GM23338 (cell line): ENCODE measurements at regions not wholly inside any gene's neighbourhood (a gene's known extent, or its start where the extent isn't known, plus 50 kb on each side); places are given as distances from the start of the nearest gene placed in this dataset.

Experiments used
- ATAC-seq: fragments of 200-7000 bp; cut with Tn5 transposase; 3 replicates; pipeline ENCODE4 v1.9.1; 2020
- DNase-seq: peaks from one replicate; pipeline ENCODE4 v3.0.0-alpha.2; 2015; ENCODE audit warnings: low spot score
- H2AFZ ChIP-seq: fragments of 200-600 bp; sonication (generic); 2 replicates; pipeline ENCODE4 v1.8.0; 2016; ENCODE audit warnings: antibody characterized with exemption, mild to moderate bottlenecking, moderate library complexity
- H3F3A ChIP-seq: fragments of 200-600 bp; sonication (generic); replicated peaks from 2 replicates; pipeline ENCODE4 v1.8.0; 2017; ENCODE audit warnings: antibody characterized with exemption, mixed run types, low read depth
- H3K27ac ChIP-seq: fragments of 200-600 bp; sonication (generic); 2 replicates; pipeline ENCODE4 v1.6.1; 2016; ENCODE audit warnings: low read depth
- H3K27me3 ChIP-seq: fragments of 200-600 bp; sonication (generic); 2 replicates; pipeline ENCODE4 v1.8.0; 2016; ENCODE audit warnings: mild to moderate bottlenecking, mixed run types, moderate library complexity; ENCODE audit not compliant: insufficient read depth
- H3K36me3 ChIP-seq: fragments of 200-600 bp; sonication (generic); 2 replicates; pipeline ENCODE4 v1.8.0; 2016; ENCODE audit warnings: mild to moderate bottlenecking; ENCODE audit not compliant: insufficient read depth
- H3K4me1 ChIP-seq: fragments of 200-600 bp; sonication (generic); 2 replicates; pipeline ENCODE4 v1.8.0; 2016; ENCODE audit warnings: mild to moderate bottlenecking, moderate library complexity; ENCODE audit not compliant: insufficient read depth
- H3K4me2 ChIP-seq: fragments of 200-600 bp; sonication (generic); 2 replicates; pipeline ENCODE4 v1.7.1; 2017; ENCODE audit warnings: mixed run types
- H3K4me3 ChIP-seq: fragments of 200-600 bp; sonication (generic); 2 replicates; pipeline ENCODE4 v1.6.1; 2016; ENCODE audit warnings: mixed run types
- H3K79me2 ChIP-seq: fragments of 200-600 bp; sonication (generic); replicated peaks from 2 replicates; pipeline ENCODE4 v1.8.0; 2017; ENCODE audit warnings: mild to moderate bottlenecking; ENCODE audit not compliant: insufficient read depth
- H3K9me2 ChIP-seq: fragments of 200-600 bp; sonication (generic); 2 replicates; pipeline ENCODE4 v1.8.0; 2017; ENCODE audit not compliant: insufficient read depth
- H4K20me1 ChIP-seq: fragments of 200-600 bp; sonication (generic); replicated peaks from 2 replicates; pipeline ENCODE4 v1.8.0; 2017; ENCODE audit warnings: mild to moderate bottlenecking; ENCODE audit not compliant: insufficient read depth
- H3K27ac Mint-ChIP-seq: 2 replicates; pipeline ENCODE4 v1.8.0; 2020; ENCODE audit warnings: inconsistent platforms, mild to moderate bottlenecking, moderate library complexity, mixed read lengths
- H3K27me3 Mint-ChIP-seq: 3 replicates; pipeline ENCODE4 v1.8.0; 2022; ENCODE audit warnings: low read depth, mild to moderate bottlenecking, moderate library complexity, mixed read lengths, inconsistent platforms; ENCODE audit not compliant: insufficient read depth, poor library complexity
- H3K36me3 Mint-ChIP-seq: 3 replicates; pipeline ENCODE4 v1.8.0; 2021; ENCODE audit warnings: low read depth, mild to moderate bottlenecking, inconsistent platforms, moderate library complexity, mixed read lengths
- H3K4me1 Mint-ChIP-seq: 3 replicates; pipeline ENCODE4 v1.8.0; 2020; ENCODE audit warnings: mild to moderate bottlenecking, inconsistent platforms, mixed read lengths
- H3K4me3 Mint-ChIP-seq: 3 replicates; pipeline ENCODE4 v1.8.0; 2021; ENCODE audit warnings: moderate library complexity, mild to moderate bottlenecking, inconsistent platforms, mixed read lengths
- H3K9me3 Mint-ChIP-seq: 3 replicates; pipeline ENCODE4 v1.8.0; 2020; ENCODE audit warnings: moderate library complexity, mild to moderate bottlenecking, inconsistent platforms, mixed read lengths
- CREB1 ChIP-seq: fragments of 250-450 bp; sonication (Bioruptor Pico); IDR thresholded peaks from 2 replicates; pipeline ENCODE4 v1.5.0; 2020; ENCODE audit warnings: low read depth, mild to moderate bottlenecking, moderate library complexity
- EZH2 ChIP-seq: fragments of 200-600 bp; sonication (generic); IDR thresholded peaks from one replicate; pipeline ENCODE4 v1.8.0; 2017; ENCODE audit warnings: antibody characterized with exemption, mild to moderate bottlenecking, low read depth; ENCODE audit not compliant: unreplicated experiment
- JUNB ChIP-seq: IDR thresholded peaks from one replicate; pipeline ENCODE4 v1.6.1; 2016; ENCODE audit warnings: antibody characterized with exemption; ENCODE audit not compliant: unreplicated experiment
- NANOG ChIP-seq: IDR thresholded peaks from 2 replicates; pipeline ENCODE4 v1.6.1; 2016; ENCODE audit warnings: antibody characterized with exemption, borderline replicate concordance
- POLR2AphosphoS5 ChIP-seq: IDR thresholded peaks from 2 replicates; pipeline ENCODE4 v1.6.1; 2016; ENCODE audit warnings: antibody characterized with exemption, low read depth
- STAT1 ChIP-seq: IDR thresholded peaks from one replicate; pipeline ENCODE4 v1.6.1; 2016; ENCODE audit warnings: antibody characterized with exemption; ENCODE audit not compliant: unreplicated experiment
- ZNF114 ChIP-seq: fragments of 250-450 bp; sonication (Bioruptor Pico); IDR thresholded peaks from 2 replicates; pipeline ENCODE4 v1.5.0; 2020; ENCODE audit warnings: mild to moderate bottlenecking, moderate library complexity
- ZNF331 ChIP-seq: fragments of 250-450 bp; sonication (Bioruptor Pico); IDR thresholded peaks from 2 replicates; pipeline ENCODE4 v1.5.0; 2020; ENCODE audit warnings: low read depth, mild to moderate bottlenecking, moderate library complexity
- TF ChIP-seq, protein P1 (sequence below): fragments of 250-450 bp; sonication (Bioruptor Pico); IDR thresholded peaks from 2 replicates; pipeline ENCODE4 v1.5.0; 2020; ENCODE audit warnings: mild to moderate bottlenecking, moderate library complexity
- TF ChIP-seq, protein P2 (sequence below): IDR thresholded peaks from one replicate; pipeline ENCODE4 v1.6.1; 2018; ENCODE audit warnings: antibody characterized with exemption; ENCODE audit not compliant: unreplicated experiment
- TF ChIP-seq, protein P3 (sequence below): IDR thresholded peaks from 2 replicates; pipeline ENCODE4 v1.6.1; 2016; ENCODE audit warnings: antibody characterized with exemption

DNA sequence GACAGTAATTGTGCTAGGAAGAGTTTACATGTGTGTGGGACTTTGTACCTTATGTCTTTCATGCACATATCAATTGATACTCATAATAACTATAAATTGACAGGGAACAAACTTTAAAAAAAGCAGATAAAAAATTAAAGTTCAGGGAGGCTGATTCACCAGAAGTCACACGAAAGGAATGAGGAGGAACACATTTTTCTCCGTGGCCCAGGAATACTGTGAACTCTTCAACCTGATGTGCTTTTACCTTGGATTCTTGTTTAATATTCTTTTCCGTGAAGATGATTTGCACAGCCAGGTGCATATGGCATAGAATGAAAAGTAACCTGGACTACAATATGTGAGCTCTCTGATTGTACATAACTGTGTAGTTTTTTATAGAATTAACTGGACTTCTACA is 326.3 kb downstream of the CDH7 start (continued):
- TF ChIP-seq, protein P1, sequence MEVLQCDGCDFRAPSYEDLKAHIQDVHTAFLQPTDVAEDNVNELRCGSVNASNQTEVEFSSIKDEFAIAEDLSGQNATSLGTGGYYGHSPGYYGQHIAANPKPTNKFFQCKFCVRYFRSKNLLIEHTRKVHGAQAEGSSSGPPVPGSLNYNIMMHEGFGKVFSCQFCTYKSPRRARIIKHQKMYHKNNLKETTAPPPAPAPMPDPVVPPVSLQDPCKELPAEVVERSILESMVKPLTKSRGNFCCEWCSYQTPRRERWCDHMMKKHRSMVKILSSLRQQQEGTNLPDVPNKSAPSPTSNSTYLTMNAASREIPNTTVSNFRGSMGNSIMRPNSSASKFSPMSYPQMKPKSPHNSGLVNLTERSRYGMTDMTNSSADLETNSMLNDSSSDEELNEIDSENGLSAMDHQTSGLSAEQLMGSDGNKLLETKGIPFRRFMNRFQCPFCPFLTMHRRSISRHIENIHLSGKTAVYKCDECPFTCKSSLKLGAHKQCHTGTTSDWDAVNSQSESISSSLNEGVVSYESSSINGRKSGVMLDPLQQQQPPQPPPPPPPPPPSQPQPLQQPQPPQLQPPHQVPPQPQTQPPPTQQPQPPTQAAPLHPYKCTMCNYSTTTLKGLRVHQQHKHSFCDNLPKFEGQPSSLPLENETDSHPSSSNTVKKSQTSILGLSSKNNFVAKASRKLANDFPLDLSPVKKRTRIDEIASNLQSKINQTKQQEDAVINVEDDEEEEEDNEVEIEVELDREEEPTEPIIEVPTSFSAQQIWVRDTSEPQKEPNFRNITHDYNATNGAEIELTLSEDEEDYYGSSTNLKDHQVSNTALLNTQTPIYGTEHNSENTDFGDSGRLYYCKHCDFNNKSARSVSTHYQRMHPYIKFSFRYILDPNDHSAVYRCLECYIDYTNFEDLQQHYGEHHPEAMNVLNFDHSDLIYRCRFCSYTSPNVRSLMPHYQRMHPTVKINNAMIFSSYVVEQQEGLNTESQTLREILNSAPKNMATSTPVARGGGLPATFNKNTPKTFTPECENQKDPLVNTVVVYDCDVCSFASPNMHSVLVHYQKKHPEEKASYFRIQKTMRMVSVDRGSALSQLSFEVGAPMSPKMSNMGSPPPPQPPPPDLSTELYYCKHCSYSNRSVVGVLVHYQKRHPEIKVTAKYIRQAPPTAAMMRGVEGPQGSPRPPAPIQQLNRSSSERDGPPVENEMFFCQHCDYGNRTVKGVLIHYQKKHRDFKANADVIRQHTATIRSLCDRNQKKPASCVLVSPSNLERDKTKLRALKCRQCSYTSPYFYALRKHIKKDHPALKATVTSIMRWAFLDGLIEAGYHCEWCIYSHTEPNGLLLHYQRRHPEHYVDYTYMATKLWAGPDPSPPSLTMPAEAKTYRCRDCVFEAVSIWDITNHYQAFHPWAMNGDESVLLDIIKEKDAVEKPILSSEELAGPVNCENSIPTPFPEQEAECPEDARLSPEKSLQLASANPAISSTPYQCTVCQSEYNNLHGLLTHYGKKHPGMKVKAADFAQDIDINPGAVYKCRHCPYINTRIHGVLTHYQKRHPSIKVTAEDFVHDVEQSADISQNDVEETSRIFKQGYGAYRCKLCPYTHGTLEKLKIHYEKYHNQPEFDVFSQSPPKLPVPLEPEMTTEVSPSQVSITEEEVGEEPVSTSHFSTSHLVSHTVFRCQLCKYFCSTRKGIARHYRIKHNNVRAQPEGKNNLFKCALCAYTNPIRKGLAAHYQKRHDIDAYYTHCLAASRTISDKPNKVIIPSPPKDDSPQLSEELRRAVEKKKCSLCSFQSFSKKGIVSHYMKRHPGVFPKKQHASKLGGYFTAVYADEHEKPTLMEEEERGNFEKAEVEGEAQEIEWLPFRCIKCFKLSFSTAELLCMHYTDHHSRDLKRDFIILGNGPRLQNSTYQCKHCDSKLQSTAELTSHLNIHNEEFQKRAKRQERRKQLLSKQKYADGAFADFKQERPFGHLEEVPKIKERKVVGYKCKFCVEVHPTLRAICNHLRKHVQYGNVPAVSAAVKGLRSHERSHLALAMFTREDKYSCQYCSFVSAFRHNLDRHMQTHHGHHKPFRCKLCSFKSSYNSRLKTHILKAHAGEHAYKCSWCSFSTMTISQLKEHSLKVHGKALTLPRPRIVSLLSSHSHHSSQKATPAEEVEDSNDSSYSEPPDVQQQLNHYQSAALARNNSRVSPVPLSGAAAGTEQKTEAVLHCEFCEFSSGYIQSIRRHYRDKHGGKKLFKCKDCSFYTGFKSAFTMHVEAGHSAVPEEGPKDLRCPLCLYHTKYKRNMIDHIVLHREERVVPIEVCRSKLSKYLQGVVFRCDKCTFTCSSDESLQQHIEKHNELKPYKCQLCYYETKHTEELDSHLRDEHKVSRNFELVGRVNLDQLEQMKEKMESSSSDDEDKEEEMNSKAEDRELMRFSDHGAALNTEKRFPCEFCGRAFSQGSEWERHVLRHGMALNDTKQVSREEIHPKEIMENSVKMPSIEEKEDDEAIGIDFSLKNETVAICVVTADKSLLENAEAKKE (CRISPR knock-in tag), result no peak
- TF ChIP-seq EZH2 (no peak), ZNF114 (CRISPR knock-in tag) (no peak)

DNA sequence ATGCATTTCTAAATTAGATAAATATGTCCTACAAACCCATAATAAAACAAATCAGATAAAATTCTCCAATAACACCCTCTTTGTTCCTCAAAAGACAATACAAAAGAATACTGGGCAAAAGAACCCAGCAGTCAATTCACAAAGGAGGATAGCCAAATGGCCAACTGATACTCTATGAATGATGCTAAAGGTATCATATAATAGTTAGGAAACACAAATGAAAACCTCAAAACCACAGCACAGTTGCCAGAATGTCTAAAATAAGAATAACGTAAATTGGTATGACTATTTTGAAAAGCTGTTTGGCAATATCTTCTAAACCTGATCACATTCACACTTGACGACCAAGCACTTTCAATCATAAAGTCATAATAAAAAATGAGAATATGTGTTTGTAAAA is 315.4 kb downstream of the CDH7 start:
- no peak for ATAC-seq
- Mint-ChIP-seq H3K4me3 (no peak overlapping the region), H3K27ac (no peak overlapping the region), H3K36me3 (peaks cover 5% of the 10 kb centered on the region; the same call in 2 of the 3 replicates), H3K27me3 (no peaks in the 10 kb centered on the region), H3K9me3 (peaks cover 4% of the 10 kb centered on the region), H3K4me1 (peaks cover 5% of the 10 kb centered on the region; the same call in 1 of the 3 replicates)
- no peak overlapping the region for H3K4me3 ChIP-seq
- H3K36me3 ChIP-seq, result peaks cover 6% of the 10 kb centered on the region; the same call in 1 of the 2 replicates
- DNase-seq, result no peak
- no peaks in the 10 kb centered on the region for H3K4me1 ChIP-seq
- H3K9me2 ChIP-seq, result peaks cover 15% of the 10 kb centered on the region; the same call in 1 of the 2 replicates
- H3K27ac ChIP-seq, result no peak overlapping the region
- no peaks in the 10 kb centered on the region for H3F3A ChIP-seq
- H2AFZ ChIP-seq, result no peak overlapping the region
- no peaks in the 10 kb centered on the region for H3K27me3 ChIP-seq
- H3K4me2 ChIP-seq, result no peak overlapping the region
- H3K79me2 ChIP-seq, result no peaks in the 10 kb centered on the region
- H4K20me1 ChIP-seq, result no peaks in the 10 kb centered on the region
- TF ChIP-seq ZNF331 (CRISPR knock-in tag) (no peak), NANOG (no peak), EZH2 (no peak), CREB1 (no peak), ZNF114 (CRISPR knock-in tag) (no peak), JUNB (no peak), STAT1 (no peak), POLR2AphosphoS5 (no peak)
- TF ChIP-seq, protein P2, sequence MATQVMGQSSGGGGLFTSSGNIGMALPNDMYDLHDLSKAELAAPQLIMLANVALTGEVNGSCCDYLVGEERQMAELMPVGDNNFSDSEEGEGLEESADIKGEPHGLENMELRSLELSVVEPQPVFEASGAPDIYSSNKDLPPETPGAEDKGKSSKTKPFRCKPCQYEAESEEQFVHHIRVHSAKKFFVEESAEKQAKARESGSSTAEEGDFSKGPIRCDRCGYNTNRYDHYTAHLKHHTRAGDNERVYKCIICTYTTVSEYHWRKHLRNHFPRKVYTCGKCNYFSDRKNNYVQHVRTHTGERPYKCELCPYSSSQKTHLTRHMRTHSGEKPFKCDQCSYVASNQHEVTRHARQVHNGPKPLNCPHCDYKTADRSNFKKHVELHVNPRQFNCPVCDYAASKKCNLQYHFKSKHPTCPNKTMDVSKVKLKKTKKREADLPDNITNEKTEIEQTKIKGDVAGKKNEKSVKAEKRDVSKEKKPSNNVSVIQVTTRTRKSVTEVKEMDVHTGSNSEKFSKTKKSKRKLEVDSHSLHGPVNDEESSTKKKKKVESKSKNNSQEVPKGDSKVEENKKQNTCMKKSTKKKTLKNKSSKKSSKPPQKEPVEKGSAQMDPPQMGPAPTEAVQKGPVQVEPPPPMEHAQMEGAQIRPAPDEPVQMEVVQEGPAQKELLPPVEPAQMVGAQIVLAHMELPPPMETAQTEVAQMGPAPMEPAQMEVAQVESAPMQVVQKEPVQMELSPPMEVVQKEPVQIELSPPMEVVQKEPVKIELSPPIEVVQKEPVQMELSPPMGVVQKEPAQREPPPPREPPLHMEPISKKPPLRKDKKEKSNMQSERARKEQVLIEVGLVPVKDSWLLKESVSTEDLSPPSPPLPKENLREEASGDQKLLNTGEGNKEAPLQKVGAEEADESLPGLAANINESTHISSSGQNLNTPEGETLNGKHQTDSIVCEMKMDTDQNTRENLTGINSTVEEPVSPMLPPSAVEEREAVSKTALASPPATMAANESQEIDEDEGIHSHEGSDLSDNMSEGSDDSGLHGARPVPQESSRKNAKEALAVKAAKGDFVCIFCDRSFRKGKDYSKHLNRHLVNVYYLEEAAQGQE, result no peak
- TF ChIP-seq, protein P3, sequence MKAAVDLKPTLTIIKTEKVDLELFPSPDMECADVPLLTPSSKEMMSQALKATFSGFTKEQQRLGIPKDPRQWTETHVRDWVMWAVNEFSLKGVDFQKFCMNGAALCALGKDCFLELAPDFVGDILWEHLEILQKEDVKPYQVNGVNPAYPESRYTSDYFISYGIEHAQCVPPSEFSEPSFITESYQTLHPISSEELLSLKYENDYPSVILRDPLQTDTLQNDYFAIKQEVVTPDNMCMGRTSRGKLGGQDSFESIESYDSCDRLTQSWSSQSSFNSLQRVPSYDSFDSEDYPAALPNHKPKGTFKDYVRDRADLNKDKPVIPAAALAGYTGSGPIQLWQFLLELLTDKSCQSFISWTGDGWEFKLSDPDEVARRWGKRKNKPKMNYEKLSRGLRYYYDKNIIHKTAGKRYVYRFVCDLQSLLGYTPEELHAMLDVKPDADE, result no peak
